GM21717 (cell line): ENCODE measurements at regions not wholly inside any gene's neighbourhood (a gene's known extent, or its start where the extent isn't known, plus 50 kb on each side); places are given as distances from the start of the nearest gene placed in this dataset.

Source experiments
- ATAC-seq: cut with Tn5 transposase; IDR thresholded peaks from one replicate; pipeline ENCODE4 v1.9.1; 2021; ENCODE audit warnings: mild to moderate bottlenecking, moderate library complexity; ENCODE audit not compliant: unreplicated experiment

DNA sequence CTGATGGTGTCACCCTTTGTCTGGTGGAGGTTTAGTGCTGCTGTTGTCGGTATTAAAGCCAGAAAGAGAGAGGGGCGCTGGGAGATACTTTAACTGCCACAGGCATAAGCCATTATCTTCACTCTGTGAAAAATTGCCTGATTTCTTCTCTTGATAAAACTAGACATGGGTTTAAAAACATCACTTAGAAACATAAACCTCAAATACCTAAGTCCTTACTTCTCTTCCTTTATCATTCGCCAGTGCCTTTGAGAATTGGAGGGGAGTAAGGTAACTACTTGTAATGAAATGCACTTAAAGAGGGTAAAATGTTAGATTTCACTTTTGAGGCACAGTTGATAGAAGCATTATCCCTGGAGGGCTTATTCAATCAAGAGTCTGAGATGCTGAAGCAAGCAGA, 434.5 kb downstream of the OLFM4 start:
- no peak for ATAC-seq

DNA sequence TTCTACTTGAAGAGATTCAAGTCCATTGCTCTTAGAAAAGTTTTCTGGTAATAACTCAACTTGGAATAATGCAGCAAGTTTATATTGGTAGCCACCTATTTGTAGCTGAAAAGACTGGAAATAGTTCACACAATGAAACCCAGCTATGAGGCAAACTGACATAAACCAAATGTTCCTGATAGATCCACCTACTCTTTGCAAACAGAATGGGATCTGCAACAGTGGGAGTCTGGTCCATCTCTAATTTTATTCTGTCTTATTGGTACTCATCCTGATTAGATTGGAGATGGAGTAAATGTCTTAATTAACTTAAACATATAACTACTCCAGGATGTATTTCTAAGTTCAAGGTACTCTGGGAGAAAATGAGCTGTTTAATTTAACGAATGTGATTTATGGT, 438.0 kb downstream of the OLFM4 start:
- ATAC-seq, result no peak

DNA sequence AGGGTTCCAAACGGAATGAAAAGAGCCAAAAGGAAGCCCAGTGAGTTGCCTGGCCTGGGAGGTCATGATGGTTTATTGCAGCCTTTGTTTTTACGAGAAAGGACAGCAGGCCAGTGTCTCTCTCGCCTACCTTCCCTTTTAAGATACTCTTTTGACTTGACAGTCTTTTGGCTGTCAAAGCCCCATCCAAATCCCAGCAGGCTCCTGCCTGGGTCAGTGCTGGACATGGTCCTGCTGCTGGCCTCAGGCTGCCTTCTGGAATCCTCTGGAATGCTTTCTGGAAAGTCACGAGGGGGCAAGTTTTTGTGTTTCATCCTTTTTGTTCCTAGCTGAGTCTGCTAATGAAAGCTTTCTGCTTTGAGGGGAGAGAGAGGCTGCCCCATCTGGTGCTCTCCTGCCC, 444.8 kb downstream of the OLFM4 start:
- no peak for ATAC-seq

DNA sequence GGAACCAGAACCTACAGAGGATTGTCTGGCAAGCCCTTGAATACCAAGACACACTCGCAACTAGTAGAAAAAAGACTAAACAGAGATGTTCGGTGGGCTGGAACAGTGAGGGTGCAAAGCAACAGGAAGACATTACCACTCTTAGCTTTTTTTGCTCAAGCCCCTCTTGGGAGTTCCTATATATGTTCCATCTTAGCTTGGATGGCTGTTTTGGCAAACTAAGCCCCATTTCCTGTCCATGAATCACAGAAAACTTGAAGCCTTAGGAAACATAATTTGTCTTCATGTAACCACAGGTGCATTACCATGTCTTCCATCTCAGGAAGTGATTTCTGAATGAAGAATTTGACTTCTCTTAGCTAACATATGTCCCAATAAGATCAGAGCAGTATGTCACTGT, 446.3 kb downstream of the OLFM4 start:
- no peak for ATAC-seq

DNA sequence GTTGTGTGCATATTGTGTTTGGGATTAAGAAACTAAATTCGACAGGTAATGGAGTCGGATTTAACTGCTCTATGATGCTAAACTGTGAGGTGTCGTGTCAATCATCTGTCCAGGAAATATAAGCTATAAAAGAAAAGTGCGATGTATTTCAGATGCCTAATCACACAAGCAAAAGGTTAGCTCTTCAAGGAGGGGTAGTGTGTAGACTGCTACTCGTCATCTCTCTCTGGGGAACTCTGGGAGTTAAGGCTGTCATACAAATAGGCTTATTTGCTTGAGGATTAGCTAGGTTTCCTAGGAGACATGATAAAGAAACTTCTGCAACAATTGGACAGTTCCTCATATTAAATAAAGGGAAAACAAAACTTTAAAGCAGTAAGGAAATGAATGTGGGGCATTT, 462.1 kb downstream of the OLFM4 start:
- no peak for ATAC-seq

DNA sequence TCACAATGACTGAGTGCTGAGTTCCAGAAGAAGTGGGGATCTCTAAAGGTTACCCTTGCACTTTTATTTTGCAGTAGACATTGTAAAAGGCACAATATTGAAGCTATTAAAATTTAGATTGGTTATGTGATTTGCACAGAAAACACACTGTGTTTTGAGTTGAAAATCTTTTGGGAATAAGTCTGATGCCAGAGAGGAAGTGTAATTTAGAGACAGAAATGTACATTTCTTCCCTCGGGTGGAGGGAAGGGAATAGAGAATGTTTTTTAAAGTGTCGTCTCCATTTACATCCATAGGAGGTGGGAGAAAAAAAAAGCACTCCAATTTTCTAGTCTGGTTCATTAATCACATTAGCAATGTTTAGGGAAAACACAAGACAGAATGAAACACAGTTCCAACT, 465.8 kb downstream of the OLFM4 start:
- no peak for ATAC-seq

DNA sequence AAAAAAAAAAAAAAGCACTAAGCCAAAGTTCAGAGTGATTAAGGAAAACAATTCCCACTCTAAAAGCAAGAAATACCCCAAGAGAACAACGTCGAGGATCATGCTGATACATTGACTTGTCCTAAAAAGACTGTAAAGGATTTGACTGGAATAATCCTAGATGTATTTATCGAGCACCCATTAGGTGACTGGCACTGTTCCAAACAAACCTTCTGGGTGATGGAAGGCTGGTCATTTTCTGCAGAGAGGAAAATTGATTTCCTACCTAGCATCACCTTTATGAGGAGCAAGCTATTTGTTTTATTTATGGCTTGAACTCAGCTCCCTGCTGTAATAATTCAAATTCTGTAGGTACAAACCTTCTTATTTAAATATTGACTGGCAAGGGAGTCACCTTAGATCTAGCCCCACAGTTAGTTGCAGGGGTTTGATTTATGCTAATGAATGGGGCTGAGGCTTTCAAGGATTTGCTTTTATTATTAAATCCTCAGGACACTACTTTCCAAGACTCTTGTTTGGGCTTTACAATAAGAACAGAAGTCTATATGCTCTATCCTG, 471.0 kb downstream of the OLFM4 start:
- ATAC-seq, result no peak

DNA sequence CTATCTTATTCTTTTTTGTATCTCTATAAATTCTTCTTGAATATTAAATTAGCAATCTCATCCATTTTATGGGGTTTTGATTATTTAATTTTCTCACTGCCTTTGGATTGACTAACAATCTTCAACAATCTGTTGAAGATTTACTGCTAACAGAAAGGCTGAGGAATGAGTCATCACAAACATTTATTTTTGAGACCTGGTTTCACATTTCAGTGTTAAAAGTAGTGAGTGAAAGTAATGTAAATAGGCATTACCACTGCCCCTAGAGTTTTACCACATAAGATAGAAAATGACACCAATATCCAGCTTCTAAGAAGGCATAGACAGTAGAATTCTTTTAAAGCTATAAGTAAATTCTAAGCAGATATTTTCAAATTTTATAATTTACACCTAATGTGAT, 472.8 kb downstream of the OLFM4 start:
- peak; percentile 94 for ATAC-seq

DNA sequence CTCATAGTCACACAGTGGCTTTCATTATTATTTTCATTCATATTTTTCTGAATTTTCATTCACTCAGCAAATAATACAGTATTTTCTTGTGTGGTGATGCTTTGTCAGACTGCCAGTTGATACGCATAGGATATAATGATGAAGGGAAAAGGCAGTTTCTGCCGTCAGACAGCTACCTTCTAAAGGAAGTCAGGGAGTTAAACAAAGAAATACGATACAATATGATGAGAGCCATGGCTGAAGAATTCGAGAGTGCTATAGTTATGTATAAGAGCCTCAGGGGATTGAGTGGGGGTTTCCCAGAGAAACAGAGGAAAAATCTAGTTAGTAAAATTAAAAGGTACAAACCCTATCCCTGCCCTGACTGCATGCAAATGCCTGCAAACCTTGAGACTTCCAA, 479.1 kb downstream of the OLFM4 start:
- ATAC-seq, result no peak

DNA sequence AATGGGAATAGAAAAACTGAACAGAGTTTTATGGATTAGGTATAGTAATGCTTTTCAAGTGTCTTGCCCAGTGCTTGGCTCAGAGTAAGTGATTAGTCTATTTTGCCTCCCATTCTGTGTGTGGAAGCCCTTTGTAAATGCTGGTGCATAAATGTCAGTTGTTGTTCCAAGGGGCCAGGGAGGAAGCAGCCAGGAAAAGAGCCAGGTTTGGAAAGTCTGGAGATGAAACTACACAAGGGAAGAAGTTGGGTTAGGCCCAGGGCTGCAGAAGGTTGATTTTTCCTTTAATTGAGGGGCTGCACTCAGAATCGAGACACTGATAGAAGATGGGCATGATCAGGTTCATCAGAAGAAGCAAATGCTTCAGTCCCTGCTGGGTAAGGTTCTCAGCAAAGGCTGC, 484.0 kb downstream of the OLFM4 start:
- no peak for ATAC-seq

DNA sequence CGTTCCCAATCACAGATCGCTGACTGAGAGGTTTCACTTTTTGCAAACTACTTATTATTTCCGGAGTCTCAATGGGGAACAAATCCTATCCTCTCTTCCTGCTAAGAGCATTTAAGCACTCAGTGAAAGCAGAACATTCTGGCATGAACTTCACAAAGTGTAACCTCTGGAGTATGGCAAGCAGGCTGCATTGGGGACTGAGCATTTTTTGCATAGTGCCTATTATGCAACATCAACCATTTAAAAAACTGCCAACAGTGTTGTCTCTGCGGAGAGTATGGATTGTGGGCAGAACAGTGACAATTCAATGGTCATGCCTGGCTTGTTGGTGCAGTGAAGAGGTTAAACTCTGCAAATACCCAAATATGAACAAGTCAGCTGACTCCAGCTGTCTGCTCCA, 484.6 kb downstream of the OLFM4 start:
- no peak for ATAC-seq

DNA sequence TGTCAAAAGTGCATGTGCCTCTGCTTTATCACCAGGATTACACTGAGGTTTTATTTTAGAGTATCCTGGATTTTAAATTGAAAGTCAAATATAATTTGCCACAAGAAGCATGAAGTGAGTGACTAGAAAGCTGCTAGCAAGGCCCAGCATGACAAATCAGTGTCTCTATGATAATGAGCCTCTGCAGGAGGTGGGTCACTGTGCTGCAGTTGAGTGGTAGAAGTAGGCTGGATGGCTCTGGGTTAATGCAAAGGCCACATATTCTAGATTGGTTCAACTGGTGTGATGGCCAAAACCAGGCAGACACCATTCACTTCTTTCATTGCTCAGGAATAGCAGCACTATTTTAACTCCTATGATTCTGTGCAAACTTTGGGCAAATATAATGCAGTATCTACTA, 491.5 kb downstream of the OLFM4 start:
- no peak for ATAC-seq

DNA sequence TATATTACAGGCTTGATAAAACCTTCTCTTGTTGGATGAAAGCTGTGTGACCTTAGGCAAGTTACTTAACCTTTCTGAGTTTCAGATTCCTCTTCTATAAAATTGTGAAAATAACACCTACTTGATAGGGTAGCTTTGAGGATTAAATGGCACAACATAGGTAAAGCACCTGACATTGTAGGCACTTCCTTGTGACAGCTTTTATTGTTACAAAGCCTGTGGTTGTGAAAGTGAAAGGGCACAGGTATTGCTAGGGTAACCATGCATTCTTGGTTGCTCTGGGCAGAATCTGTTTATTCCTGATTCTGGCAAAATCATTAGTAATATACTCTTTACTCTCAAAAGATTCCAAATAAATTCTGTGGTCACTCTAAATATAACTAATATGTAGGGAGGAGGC, 493.4 kb downstream of the OLFM4 start:
- ATAC-seq, result no peak

DNA sequence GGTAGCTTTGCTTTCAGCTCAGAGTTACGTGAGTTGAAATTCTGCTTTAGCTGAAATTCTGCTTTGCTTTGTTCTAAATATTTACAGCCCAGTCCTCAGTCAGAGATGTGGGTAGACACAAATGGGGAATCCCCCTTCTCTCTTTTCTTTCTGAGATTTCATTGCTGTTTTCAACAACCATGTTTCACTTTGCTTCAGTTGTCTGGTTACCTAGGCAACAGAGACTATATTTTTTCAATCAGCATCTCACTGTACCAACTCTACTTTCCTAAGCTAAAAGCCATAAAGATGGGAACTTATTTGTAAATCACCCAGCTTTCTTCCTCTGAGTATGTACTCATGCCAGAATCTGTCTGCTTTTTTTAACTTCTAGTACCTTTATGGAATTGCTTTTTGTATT, 509.0 kb downstream of the OLFM4 start:
- no peak for ATAC-seq

DNA sequence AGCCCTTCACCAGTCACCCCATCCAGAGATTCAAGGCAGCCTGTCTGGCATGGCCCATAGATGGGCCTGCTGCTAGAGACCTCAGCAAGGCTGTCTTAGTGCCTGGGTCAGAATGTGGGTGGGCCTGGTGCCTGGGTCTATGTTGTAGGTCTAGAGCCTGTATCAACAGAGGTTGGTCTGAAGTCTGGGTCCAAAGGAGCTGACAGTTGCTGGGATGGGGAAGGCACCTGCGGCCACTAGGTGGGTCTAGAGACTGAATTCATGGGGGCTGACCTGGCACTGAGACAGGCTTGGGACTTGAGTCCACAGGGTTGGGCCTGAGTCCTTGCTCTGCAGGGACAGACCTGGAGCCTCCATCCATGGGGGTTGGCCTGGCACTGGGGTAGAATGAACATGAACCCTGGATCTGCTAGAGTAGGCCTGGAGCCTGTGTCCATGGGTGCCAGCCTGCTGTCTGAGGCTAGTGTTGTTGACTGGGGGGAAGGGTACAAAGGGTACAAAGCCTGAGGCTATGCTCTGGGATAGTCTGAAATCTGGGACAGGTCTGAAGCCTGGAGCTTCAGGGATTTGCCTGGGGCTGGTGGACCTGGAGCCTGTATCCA, 516.8 kb downstream of the OLFM4 start:
- no peak for ATAC-seq

DNA sequence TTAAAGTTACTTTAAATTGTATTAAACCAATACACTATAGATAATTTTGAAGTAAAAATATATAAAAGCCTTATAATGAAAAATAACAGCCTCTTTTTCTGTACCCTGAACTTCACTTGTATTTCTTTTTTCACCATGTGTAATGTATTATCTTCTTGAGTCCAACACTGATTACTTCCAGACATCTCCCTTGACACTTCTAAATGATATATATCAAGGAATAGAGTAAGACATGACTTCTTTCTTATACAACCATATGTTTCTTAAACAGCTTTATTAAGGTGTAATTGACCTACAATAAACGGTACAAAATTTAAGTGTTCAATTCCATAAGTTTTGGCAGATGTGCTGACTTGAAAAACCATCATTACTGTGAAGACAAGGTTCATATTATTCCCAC, 531.9 kb downstream of the OLFM4 start:
- no peak for ATAC-seq

DNA sequence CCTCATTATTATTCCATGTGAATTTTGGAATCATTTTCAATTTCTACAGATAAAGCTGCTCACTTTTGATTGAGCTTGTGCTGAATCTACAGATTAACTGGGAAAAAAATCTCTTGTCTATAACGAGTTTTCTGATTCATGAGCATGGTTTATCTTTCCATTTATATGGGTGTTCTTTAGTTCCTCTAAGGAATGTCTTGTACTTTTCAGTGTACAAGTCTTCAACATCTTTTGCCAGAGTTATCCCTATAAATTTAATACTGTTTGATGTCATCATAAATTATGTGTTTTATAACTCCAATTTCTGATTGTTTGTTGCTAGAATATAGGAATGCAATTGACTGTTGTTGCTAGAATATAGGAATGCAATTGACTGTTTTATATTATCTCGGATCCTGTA, 533.8 kb downstream of the OLFM4 start:
- ATAC-seq, result no peak

DNA sequence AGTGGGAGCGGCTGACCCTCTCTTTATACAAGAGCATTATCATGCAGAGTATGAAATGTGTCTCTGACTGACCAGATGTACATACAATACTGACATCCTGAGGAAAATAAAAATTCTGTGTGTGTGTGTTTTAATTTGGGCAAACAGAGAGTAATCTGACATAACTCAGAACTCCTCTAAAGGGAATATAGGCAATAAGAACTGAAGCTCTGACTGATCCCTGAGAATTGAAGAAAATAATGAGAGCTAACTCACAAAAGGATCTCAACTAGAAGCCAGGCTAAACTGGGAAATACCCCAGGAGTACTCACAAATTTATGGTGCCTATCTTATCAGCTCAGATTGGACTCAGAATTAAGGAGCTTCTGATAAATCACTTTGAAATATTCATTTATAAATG, 539.9 kb downstream of the OLFM4 start:
- ATAC-seq, result no peak

DNA sequence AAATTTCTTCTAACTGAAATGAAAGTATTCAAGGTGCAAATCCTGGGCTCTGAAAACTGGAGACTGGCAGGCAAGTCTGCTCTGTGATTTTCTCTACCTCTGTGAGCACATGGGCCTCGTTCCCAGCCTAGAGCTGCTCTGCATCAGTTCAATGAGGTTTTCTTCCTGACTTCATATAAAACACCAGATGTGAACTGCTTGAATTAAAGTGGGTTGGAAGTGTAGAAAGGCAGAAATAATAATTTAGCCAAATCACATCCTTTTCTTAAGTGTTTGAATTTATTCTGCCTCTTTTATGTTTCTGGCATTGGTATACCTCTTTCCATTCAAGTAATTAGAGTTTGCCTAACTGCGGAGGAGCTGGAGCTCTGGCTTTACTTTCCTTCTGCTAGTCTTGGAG, 540.8 kb downstream of the OLFM4 start:
- ATAC-seq, result no peak

DNA sequence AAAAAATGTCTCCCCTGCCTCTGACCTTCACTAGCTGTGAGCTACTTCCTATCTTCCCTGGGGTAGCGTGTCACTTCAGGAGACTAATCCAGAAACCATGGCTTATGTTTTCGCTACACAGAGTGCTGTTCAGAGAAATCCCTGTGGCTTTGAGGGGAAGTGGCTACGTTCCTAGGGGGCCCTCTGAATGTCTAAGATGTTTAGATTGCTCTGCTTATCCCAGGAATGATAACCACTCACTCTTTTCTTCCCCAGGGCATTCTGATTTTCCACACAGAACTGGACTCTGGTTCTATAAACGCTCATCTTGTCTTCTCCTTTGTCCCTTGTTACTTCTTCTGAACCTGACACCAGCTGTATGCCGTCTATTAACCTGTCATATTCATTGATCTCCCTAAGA, 572.5 kb downstream of the OLFM4 start:
- ATAC-seq, result no peak

DNA sequence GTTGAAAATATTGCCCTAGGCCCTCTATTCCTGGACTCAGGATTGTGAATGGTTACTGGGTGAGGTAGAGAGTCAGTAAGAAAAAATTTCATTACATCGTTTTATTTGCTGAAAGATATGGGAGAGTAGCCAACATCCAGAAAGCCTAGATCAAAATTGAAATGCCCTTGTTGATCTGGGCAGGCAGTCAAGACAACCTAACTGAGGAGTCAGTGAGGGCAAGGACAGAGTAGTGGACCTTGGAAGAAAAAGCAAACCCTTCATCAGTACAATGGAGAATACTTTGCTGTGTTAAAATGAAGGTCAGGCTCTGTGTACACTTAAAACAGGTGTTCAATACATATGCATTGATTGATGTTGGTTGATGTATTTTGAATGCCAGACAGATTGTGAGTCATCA, 576.7 kb downstream of the OLFM4 start:
- no peak for ATAC-seq

DNA sequence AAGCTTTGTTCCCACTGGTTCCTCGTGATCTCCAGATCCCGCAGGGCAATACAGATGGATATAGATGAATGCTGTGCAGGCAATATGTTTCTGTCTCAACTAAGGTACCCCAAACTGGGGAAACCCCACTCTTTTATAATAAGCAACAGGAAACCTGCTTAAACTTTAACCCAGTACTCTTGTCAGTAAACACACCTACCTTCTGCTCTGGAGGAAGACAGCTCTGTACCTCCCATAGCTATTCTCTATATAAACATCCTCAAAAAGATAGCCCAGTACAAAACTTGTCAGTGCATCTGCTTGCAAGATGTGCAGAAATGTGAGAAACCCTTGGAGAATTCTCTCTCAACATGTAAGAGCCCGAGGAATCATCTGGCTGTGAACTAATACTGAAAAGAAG, 583.6 kb downstream of the OLFM4 start:
- no peak for ATAC-seq

DNA sequence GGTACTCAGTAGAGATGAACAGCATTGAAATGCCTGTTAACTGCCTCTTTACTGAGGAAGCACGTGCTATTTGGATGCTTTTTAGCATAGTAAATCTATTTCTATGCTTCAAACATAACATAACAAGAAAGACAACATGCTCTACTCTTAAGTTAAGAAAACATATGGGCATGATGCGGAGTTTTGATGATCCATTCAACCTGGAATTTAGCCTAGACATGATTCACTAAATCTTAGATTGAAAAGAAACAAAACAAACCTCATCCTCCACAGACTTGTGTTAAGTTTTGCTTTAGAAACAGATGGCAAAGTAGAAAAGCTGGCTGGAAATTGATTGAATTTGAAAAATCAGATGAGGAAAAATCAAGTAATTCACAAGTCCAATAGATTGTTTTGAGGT, 593.8 kb downstream of the OLFM4 start:
- no peak for ATAC-seq
